Transverse colon (tissue), 4 donors: ENCODE measurements at regions not wholly inside any gene's neighbourhood (a gene's known extent, or its start where the extent isn't known, plus 50 kb on each side); places are given as distances from the start of the nearest gene placed in this dataset.

Experiments used
- DNase-seq: peaks from one replicate; pipeline ENCODE4 v3.0.0-alpha.2; 2019
- H3K27ac ChIP-seq, 4 donors: fragments of 200-600 bp; sonication (generic); 2 replicates each; pipeline ENCODE4 v1.5.1; 2016 to 2018; ENCODE audit warnings: inconsistent platforms in 4 of 4
- H3K27me3 ChIP-seq: fragments of 200-600 bp; sonication (generic); 2 replicates; pipeline ENCODE4 v1.5.1; 2017; ENCODE audit warnings: inconsistent platforms
- H3K36me3 ChIP-seq, 4 donors: fragments of 200-600 bp; sonication (generic); 2 replicates each; pipeline ENCODE4 v1.5.1; 2017 to 2019; ENCODE audit warnings: inconsistent platforms in 4 of 4
- H3K4me1 ChIP-seq, 4 donors: fragments of 200-600 bp; sonication (generic); 2 replicates each; pipeline ENCODE4 v1.5.1; 2017 to 2020; ENCODE audit warnings: inconsistent platforms in 4 of 4
- H3K4me3 ChIP-seq, 4 donors: fragments of 200-600 bp; sonication (generic); 1 replicate in 1 of 4; 2 replicates in 3 of 4; pipeline versions ENCODE4 v1.5.1 to v1.6.1; 2017 to 2019; ENCODE audit warnings: inconsistent platforms in 4 of 4
- H3K9me3 ChIP-seq, 2 donors: fragments of 200-600 bp; sonication (generic); 2 replicates each; pipeline ENCODE4 v1.5.1; 2017 to 2019; ENCODE audit warnings: inconsistent platforms in 2 of 2
- EP300 ChIP-seq: sonication (generic); formaldehyde crosslinking; IDR thresholded peaks from one replicate; pipeline ENCODE4 v1.6.1; 2017; ENCODE audit warnings: antibody characterized with exemption, low read depth
- POLR2A ChIP-seq: fragments of 450-650 bp; IDR thresholded peaks from one replicate; pipeline ENCODE4 v1.6.1; 2016; ENCODE audit warnings: antibody characterized with exemption, mild to moderate bottlenecking, moderate library complexity
- POLR2AphosphoS5 ChIP-seq, 3 donors: sonication (generic); formaldehyde crosslinking; IDR thresholded peaks; one replicate each; pipeline ENCODE4 v1.6.1; 2016; ENCODE audit warnings: antibody characterized with exemption in 3 of 3
- WGBS, 2 donors: methylation state at CpG; one replicate each; pipeline ENCODE4 v1.1.5; 2018; ENCODE audit warnings: low coverage in 1 of 2; 5-methylcytosine and 5-hydroxymethylcytosine counted together
- in situ Hi-C, 4 donors: fragments of 200-750 bp; cut with MboI; loops; one replicate each; pipeline versions ENCODE4 v1.15.0 to v1.15.1; 2017; ENCODE audit warnings: low sequenced_read_pairs in 3 of 4, low pct_ligation_motif_present in 1 of 4, low pct_unique_long_range_greater_than_20kb in 1 of 4
- intact Hi-C: fragments of 100-400 bp; cut with DNase I; formaldehyde crosslinking; loops from one replicate; pipeline ENCODE4 v1.15.1; 2023; ENCODE audit warnings: low total_unique reads
- TF ChIP-seq, protein P1 (sequence below), 5 experiments: fragments of 200-600 bp in 3 of 5; fragments of 450-650 bp in 2 of 5; sonication (generic) in 3 of 5; IDR thresholded peaks; 1 replicate in 2 of 5; 2 replicates in 3 of 5; pipeline ENCODE4 v1.5.1; 2016 to 2017; ENCODE audit warnings: antibody characterized with exemption in 5 of 5, inconsistent platforms in 3 of 5, mild to moderate bottlenecking in 2 of 5, moderate library complexity in 1 of 5

DNA sequence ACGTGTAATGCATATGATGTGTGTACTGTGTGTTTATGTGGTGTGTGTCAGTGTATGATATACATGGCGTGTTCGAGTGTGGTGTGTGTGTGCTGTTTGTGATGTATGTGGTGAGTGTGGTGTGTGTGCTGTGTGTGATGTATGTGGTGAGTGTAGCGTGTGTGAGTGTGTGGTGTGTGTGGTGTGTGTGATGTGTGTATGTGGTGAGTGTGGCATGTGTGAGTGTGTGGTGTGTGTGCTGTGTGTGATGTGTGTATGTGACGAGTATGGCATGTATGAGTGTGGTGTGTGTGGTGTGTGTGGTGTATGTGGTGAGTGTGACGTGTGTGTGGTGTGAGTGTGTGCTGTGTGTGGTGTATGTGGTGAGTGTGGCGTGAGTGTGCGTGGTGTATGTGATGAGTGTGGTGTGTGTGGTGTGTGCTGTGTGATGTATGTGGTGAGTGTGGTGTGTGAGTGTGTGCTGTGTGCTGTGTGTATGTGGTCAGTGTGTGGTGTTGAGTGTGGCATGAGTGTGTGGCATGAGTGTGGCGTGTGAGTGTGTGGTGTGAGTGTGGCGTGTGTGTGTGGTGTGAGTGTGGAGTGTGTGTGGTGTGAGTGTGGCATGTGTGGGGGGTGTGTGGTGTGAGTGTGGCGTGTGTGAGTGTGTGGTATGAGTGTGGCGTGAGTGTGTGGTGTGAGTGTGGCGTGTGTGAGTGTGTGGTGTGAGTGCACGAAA lies 56.8 kb upstream of the CKS2 start:
- intact Hi-C loops (no loop called here), in situ Hi-C loops (no loop called here)
- 84 to 87% methylated on average over 11 to 14 of the region's 14 CpGs for WGBS, 2 donors
- H3K36me3 ChIP-seq: no peaks in the 10 kb centered on the region
- H3K27me3 ChIP-seq: no peaks in the 10 kb centered on the region
- no peak overlapping the region for H3K4me3 ChIP-seq
- DNase-seq: no peak
- H3K27ac ChIP-seq: no peak overlapping the region
- H3K9me3 ChIP-seq: no peaks in the 10 kb centered on the region
- no peaks in the 10 kb centered on the region for H3K4me1 ChIP-seq
- TF ChIP-seq POLR2A: no peak
- TF ChIP-seq, protein P1, sequence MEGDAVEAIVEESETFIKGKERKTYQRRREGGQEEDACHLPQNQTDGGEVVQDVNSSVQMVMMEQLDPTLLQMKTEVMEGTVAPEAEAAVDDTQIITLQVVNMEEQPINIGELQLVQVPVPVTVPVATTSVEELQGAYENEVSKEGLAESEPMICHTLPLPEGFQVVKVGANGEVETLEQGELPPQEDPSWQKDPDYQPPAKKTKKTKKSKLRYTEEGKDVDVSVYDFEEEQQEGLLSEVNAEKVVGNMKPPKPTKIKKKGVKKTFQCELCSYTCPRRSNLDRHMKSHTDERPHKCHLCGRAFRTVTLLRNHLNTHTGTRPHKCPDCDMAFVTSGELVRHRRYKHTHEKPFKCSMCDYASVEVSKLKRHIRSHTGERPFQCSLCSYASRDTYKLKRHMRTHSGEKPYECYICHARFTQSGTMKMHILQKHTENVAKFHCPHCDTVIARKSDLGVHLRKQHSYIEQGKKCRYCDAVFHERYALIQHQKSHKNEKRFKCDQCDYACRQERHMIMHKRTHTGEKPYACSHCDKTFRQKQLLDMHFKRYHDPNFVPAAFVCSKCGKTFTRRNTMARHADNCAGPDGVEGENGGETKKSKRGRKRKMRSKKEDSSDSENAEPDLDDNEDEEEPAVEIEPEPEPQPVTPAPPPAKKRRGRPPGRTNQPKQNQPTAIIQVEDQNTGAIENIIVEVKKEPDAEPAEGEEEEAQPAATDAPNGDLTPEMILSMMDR (IDR thresholded peaks at IDR 0.05): no peak
- no peak for TF ChIP-seq POLR2AphosphoS5 (IDR thresholded peaks at IDR 0.05)
- no peak for TF ChIP-seq EP300

GRCh38 chr9:89254773-89255125 lies 56.2 kb upstream of the CKS2 start:
- Histone ChIP-seq H3K4me3 (no peak overlapping the region), H3K9me3 (no peaks in the 10 kb centered on the region), H3K27ac (no peak overlapping the region), H3K4me1 (no peaks in the 10 kb centered on the region), H3K27me3 (no peaks in the 10 kb centered on the region), H3K36me3 (no peaks in the 10 kb centered on the region)
- no peak for DNase-seq
- intact Hi-C loops (no loop called here), in situ Hi-C loops (no loop called here)
- 65 to 69% methylated on average over 4 to 8 of the region's 8 CpGs for WGBS, 2 donors
- TF ChIP-seq POLR2A (no peak), POLR2AphosphoS5 (IDR thresholded peaks at IDR 0.05) (no peak)
- TF ChIP-seq, protein P1 (IDR thresholded peaks at IDR 0.05): no peak

GRCh38 chr9:89256225-89256624 lies 54.8 kb upstream of the CKS2 start:
- Histone ChIP-seq H3K27me3 (no peaks in the 10 kb centered on the region), H3K4me3 (no peak overlapping the region), H3K36me3 (no peaks in the 10 kb centered on the region), H3K4me1 (no peaks in the 10 kb centered on the region), H3K27ac (no peak overlapping the region), H3K9me3 (no peaks in the 10 kb centered on the region)
- in situ Hi-C loops (no loop called here), intact Hi-C loops (no loop called here)
- TF ChIP-seq POLR2AphosphoS5 (IDR thresholded peaks at IDR 0.05): no peak
- TF ChIP-seq, protein P1 (IDR thresholded peaks at IDR 0.05): no peak
- TF ChIP-seq EP300: no peak
- no peak for DNase-seq
- 96 to 100% methylated on average over 2 to 8 of the region's 8 CpGs for WGBS, 2 donors

- DNase-seq: no peak
- Histone ChIP-seq H3K4me3 (no peak overlapping the region), H3K4me1 (no peaks in the 10 kb centered on the region), H3K27me3 (no peaks in the 10 kb centered on the region), H3K9me3 (no peaks in the 10 kb centered on the region), H3K27ac (no peak overlapping the region), H3K36me3 (no peaks in the 10 kb centered on the region)
- TF ChIP-seq POLR2AphosphoS5 (IDR thresholded peaks at IDR 0.05) (no peak), POLR2A (no peak), EP300 (no peak)
- TF ChIP-seq, protein P1 (IDR thresholded peaks at IDR 0.05): no peak
- intact Hi-C loops: no loop called here
- in situ Hi-C loops: no loop called here
- WGBS, 2 donors: 55 to 76% methylated on average over 3 to 8 of the region's 8 CpGs
These were observed 54.4 kb upstream of the CKS2 start for GRCh38 chr9:89256642-89257041.
